ENCODE measurements at regions not wholly inside any gene's neighbourhood (a gene's known extent, or its start where the extent isn't known, plus 50 kb on each side); places are given as distances from the start of the nearest gene placed in this dataset.

- Mint-ChIP-seq H3K27me3 (ENCODE audit: low read depth) (peaks cover 22% of the 10 kb centered on the region), H3K9me3 (peaks cover 3% of the 10 kb centered on the region; the same call in 1 of the 2 replicates), H3K4me3 (no peak overlapping the region), H3K36me3 (no peaks in the 10 kb centered on the region), H3K4me1 (peaks cover 47% of the 10 kb centered on the region), H3K27ac (no peak overlapping the region)
- DNase-seq (ENCODE audit: low spot score) (peak; percentile 19), ATAC-seq (peak; percentile 40)
- TF ChIP-seq MAX (CRISPR knock-in tag; IDR thresholded peaks at IDR 0.05) = peak; percentile 70; the same call in 1 of the 2 replicates
- no peak for TF ChIP-seq GRHL2 (CRISPR knock-in tag; IDR thresholded peaks at IDR 0.05; ENCODE audit: insufficient replicate concordance, severe bottlenecking)
- POLR2A ChIA-PET = interaction anchor here (0.6 kb wide), 1 partner anchor 44 kb away, joined by 5 read pairs; no protein-coding TSS in a partner anchor
- CTCF ChIA-PET = interaction anchor here (1.4 to 2.7 kb wide), 7 partner anchors 8 to 648 kb away, joined by 3 to 20 read pairs (median 7); no protein-coding TSS in a partner anchor
These were observed 119.7 kb upstream of the ZFP64 start for GRCh38 chr20:52311209-52311794.

GRCh38 chr20:52309181-52309580 lies 117.6 kb upstream of the ZFP64 start:
- Mint-ChIP-seq H3K9me3 (no peaks in the 10 kb centered on the region), H3K4me1 (peaks cover 47% of the 10 kb centered on the region), H3K36me3 (no peaks in the 10 kb centered on the region), H3K4me3 (no peak overlapping the region; the same call in 1 of the 2 replicates), H3K27me3 (ENCODE audit: low read depth) (peaks cover 22% of the 10 kb centered on the region), H3K27ac (no peak overlapping the region)
- CTCF ChIA-PET = interaction anchor here (0.6 to 0.8 kb wide), 2 partner anchors 16 to 1238 kb away, joined by 3 to 5 read pairs; no protein-coding TSS in a partner anchor
- POLR2A ChIA-PET = no interaction called here
- no peak for DNase-seq (ENCODE audit: low spot score)
- 0 out of 2 replicates have a peak, but pooled peaks have one; percentile 16 for ATAC-seq
- TF ChIP-seq ZNF532 (CRISPR knock-in tag; IDR thresholded peaks at IDR 0.05; ENCODE audit: borderline replicate concordance) (no peak), HMGA2 (CRISPR knock-in tag; IDR thresholded peaks at IDR 0.05) (no peak), GTF2I (CRISPR knock-in tag; conservative IDR thresholded peaks at IDR 0.05) (no peak), ZNF425 (CRISPR knock-in tag; conservative IDR thresholded peaks at IDR 0.05) (no peak)

- ChIA-PET CTCF (interaction anchor here (1.1 kb wide), 1 partner anchor 8 kb away, joined by 3 read pairs; no protein-coding TSS in a partner anchor), POLR2A (no interaction called here)
- Mint-ChIP-seq H3K36me3 (no peaks in the 10 kb centered on the region), H3K27ac (no peak overlapping the region), H3K27me3 (ENCODE audit: low read depth) (peaks cover 20% of the 10 kb centered on the region), H3K9me3 (no peaks in the 10 kb centered on the region), H3K4me1 (peaks cover 31% of the 10 kb centered on the region), H3K4me3 (no peak overlapping the region)
- no peak for DNase-seq (ENCODE audit: low spot score)
- no peak for ATAC-seq
- no peak for TF ChIP-seq ZNF423 (CRISPR knock-in tag; IDR thresholded peaks at IDR 0.05)
- TF ChIP-seq ZNF671 (CRISPR knock-in tag; IDR thresholded peaks at IDR 0.05) = no peak
- TF ChIP-seq RORB (CRISPR knock-in tag; IDR thresholded peaks at IDR 0.05) = no peak
- no peak for TF ChIP-seq SOX15 (CRISPR knock-in tag; IDR thresholded peaks at IDR 0.05)
- TF ChIP-seq GTF2I (CRISPR knock-in tag; conservative IDR thresholded peaks at IDR 0.05) = no peak
- TF ChIP-seq FOXP1 (CRISPR knock-in tag; IDR thresholded peaks at IDR 0.05; ENCODE audit: borderline replicate concordance) = no peak
- no peak for TF ChIP-seq ZNF138 (CRISPR knock-in tag; conservative IDR thresholded peaks at IDR 0.05)
- TF ChIP-seq SMAD4 (CRISPR knock-in tag; IDR thresholded peaks at IDR 0.05) = no peak
- TF ChIP-seq ZNF425 (CRISPR knock-in tag; conservative IDR thresholded peaks at IDR 0.05) = no peak
These were observed 114.9 kb upstream of the ZFP64 start for GRCh38 chr20:52306477-52306876.

All from WTC11 (cell line).